H9 (cell line): ENCODE measurements at regions not wholly inside any gene's neighbourhood (a gene's known extent, or its start where the extent isn't known, plus 50 kb on each side); places are given as distances from the start of the nearest gene placed in this dataset.
"Not testable (repeated sequence)": the region's sequence is repeated elsewhere in the genome, so short reads cannot be mapped to it uniquely, and the experiment has no call there.

Experiments used
- DNase-seq: peaks from one replicate; pipeline ENCODE4 v3.0.0-alpha.2; 2017
- H2AFZ ChIP-seq: one replicate; pipeline ENCODE4 v1.6.1; 2013; ENCODE audit warnings: mild to moderate bottlenecking, low read length, control low read depth, moderate library complexity
- H2AK5ac ChIP-seq: 2 replicates; pipeline ENCODE4 v1.6.1; 2013; ENCODE audit warnings: low read length, control low read depth, mixed read lengths; ENCODE audit not compliant: insufficient read length
- H2BK120ac ChIP-seq: one replicate; pipeline ENCODE4 v1.6.1; 2013; ENCODE audit warnings: low read depth, mild to moderate bottlenecking, low read length, control low read depth, inconsistent platforms; ENCODE audit not compliant: poor library complexity, severe bottlenecking
- H2BK12ac ChIP-seq: 2 replicates; pipeline ENCODE4 v1.6.1; 2013; ENCODE audit warnings: low read length, control low read depth, mixed read lengths, low read depth; ENCODE audit not compliant: insufficient read length
- H2BK15ac ChIP-seq: 2 replicates; pipeline ENCODE4 v1.6.1; 2013; ENCODE audit warnings: low read depth, low read length, control low read depth
- H2BK20ac ChIP-seq: one replicate; pipeline ENCODE4 v1.6.1; 2013; ENCODE audit warnings: low read depth, mild to moderate bottlenecking, low read length, control low read depth, inconsistent platforms; ENCODE audit not compliant: poor library complexity, severe bottlenecking
- H2BK5ac ChIP-seq: 2 replicates; pipeline ENCODE4 v1.6.1; 2013; ENCODE audit warnings: low read length, control low read depth, mixed read lengths; ENCODE audit not compliant: insufficient read length
- H3K14ac ChIP-seq: 2 replicates; pipeline ENCODE4 v1.6.1; 2013; ENCODE audit warnings: low read length, control low read depth; ENCODE audit not compliant: insufficient read depth
- H3K18ac ChIP-seq: 2 replicates; pipeline ENCODE4 v1.6.1; 2013; ENCODE audit warnings: low read depth, mild to moderate bottlenecking, mixed read lengths, low read length, control low read depth; ENCODE audit not compliant: insufficient read length
- H3K23ac ChIP-seq: 2 replicates; pipeline ENCODE4 v1.6.1; 2013; ENCODE audit warnings: low read length, control low read depth, mixed read lengths, low read depth; ENCODE audit not compliant: insufficient read length
- H3K23me2 ChIP-seq: 2 replicates; pipeline ENCODE4 v1.6.1; 2013; ENCODE audit warnings: low read depth, mild to moderate bottlenecking, mixed read lengths, low read length, control low read depth; ENCODE audit not compliant: insufficient read length, poor library complexity, severe bottlenecking
- H3K27ac ChIP-seq: 2 replicates; pipeline ENCODE4 v1.5.1; 2013; ENCODE audit warnings: low read length, control low read depth, mixed read lengths, low read depth; ENCODE audit not compliant: insufficient read length
- H3K27me3 ChIP-seq: 2 replicates; pipeline ENCODE4 v1.6.1; 2013; ENCODE audit warnings: low read length, control low read depth, inconsistent platforms; ENCODE audit not compliant: insufficient read depth
- H3K4ac ChIP-seq: 2 replicates; pipeline ENCODE4 v1.6.1; 2013; ENCODE audit warnings: low read depth, mild to moderate bottlenecking, control low read depth, inconsistent platforms, low read length, moderate library complexity
- H3K4me1 ChIP-seq: 2 replicates; pipeline ENCODE4 v1.6.1; 2013; ENCODE audit warnings: low read length, control low read depth, inconsistent platforms; ENCODE audit not compliant: insufficient read depth
- H3K4me2 ChIP-seq: 2 replicates; pipeline ENCODE4 v1.6.1; 2013; ENCODE audit warnings: low read length, control low read depth, mixed read lengths; ENCODE audit not compliant: insufficient read length, insufficient read depth
- H3K56ac ChIP-seq: 2 replicates; pipeline ENCODE4 v1.6.1; 2013; ENCODE audit warnings: low read depth, mild to moderate bottlenecking, mixed read lengths, low read length, control low read depth; ENCODE audit not compliant: insufficient read length
- H3K79me1 ChIP-seq: 2 replicates; pipeline ENCODE4 v1.6.1; 2013; ENCODE audit warnings: low read depth, mild to moderate bottlenecking, moderate library complexity, low read length, control low read depth, inconsistent platforms; ENCODE audit not compliant: insufficient read depth, poor library complexity, severe bottlenecking
- H3K79me2 ChIP-seq: 2 replicates; pipeline ENCODE4 v1.6.1; 2013; ENCODE audit warnings: low read length, control low read depth, inconsistent platforms; ENCODE audit not compliant: insufficient read depth
- H3K9ac ChIP-seq: 2 replicates; pipeline ENCODE4 v1.6.1; 2013; ENCODE audit warnings: low read length, control low read depth, mixed read lengths; ENCODE audit not compliant: insufficient read length; ENCODE audit errors: extremely low read depth
- H3K9me3 ChIP-seq: one replicate; pipeline ENCODE4 v1.6.1; 2013; ENCODE audit warnings: low read depth, low read length, inconsistent platforms; ENCODE audit not compliant: control insufficient read depth
- H3T11ph ChIP-seq: one replicate; pipeline ENCODE4 v1.6.1; 2013; ENCODE audit warnings: mild to moderate bottlenecking, low read length, control low read depth, inconsistent platforms
- H4K20me1 ChIP-seq: one replicate; pipeline ENCODE4 v1.6.1; 2013; ENCODE audit not compliant: control insufficient read depth, insufficient read length, insufficient read depth
- H4K5ac ChIP-seq: 2 replicates; pipeline ENCODE4 v1.6.1; 2013; ENCODE audit warnings: low read depth, mild to moderate bottlenecking, mixed read lengths, low read length, control low read depth; ENCODE audit not compliant: insufficient read length
- H4K8ac ChIP-seq: replicated peaks from 2 replicates; pipeline ENCODE4 v1.6.1; 2013; ENCODE audit warnings: low read length, control low read depth, mixed read lengths, low read depth; ENCODE audit not compliant: insufficient read length
- H4K91ac ChIP-seq: 2 replicates; pipeline ENCODE4 v1.6.1; 2013; ENCODE audit warnings: low read depth, mild to moderate bottlenecking, moderate library complexity, mixed read lengths, low read length, control low read depth; ENCODE audit not compliant: insufficient read length
- H3K27ac Mint-ChIP-seq, 3 experiments: 2 replicates in 2 of 3; 3 replicates in 1 of 3; pipeline ENCODE4 v1.8.0; 2020 to 2021; ENCODE audit warnings: mixed read lengths in 3 of 3, mild to moderate bottlenecking in 1 of 3, moderate library complexity in 1 of 3
- H3K27me3 Mint-ChIP-seq: 2 replicates; pipeline ENCODE4 v1.8.0; 2021; ENCODE audit warnings: low read depth, mild to moderate bottlenecking, moderate library complexity, mixed read lengths
- H3K36me3 Mint-ChIP-seq, 3 experiments: 2 replicates in 2 of 3; 3 replicates in 1 of 3; pipeline ENCODE4 v1.8.0; 2020 to 2021; ENCODE audit warnings: low read depth in 3 of 3, mixed read lengths in 3 of 3; ENCODE audit not compliant: insufficient read depth in 1 of 3
- H3K4me1 Mint-ChIP-seq, 2 experiments: 2 replicates each; pipeline ENCODE4 v1.8.0; 2020; ENCODE audit warnings: mixed read lengths in 2 of 2
- H3K4me3 Mint-ChIP-seq, 2 experiments: 2 replicates in 1 of 2; 3 replicates in 1 of 2; pipeline ENCODE4 v1.8.0; 2020 to 2021; ENCODE audit warnings: mild to moderate bottlenecking in 2 of 2, mixed read lengths in 2 of 2, moderate library complexity in 1 of 2
- H3K9me3 Mint-ChIP-seq, 2 experiments: 2 replicates in 1 of 2; 3 replicates in 1 of 2; pipeline ENCODE4 v1.8.0; 2020; ENCODE audit warnings: mild to moderate bottlenecking in 2 of 2, mixed read lengths in 2 of 2, moderate library complexity in 1 of 2
- CTCF ChIP-seq: fragments of 200-600 bp; sonication (generic); conservative IDR thresholded peaks from 3 replicates; pipeline ENCODE4 v1.8.0; 2021; ENCODE audit warnings: antibody characterized with exemption, mild to moderate bottlenecking
- WGBS: extraction: QIAGEN DNeasy Blood & Tissue Kit; methylation state at CpG from one replicate; pipeline ENCODE4 v1.1.7; 2013; ENCODE audit warnings: missing lambda C conversion rate, low lambda C conversion rate, mixed read lengths; ENCODE audit not compliant: insufficient read length; ENCODE audit errors: extremely low coverage; 5-methylcytosine and 5-hydroxymethylcytosine counted together

- H3K4me1 ChIP-seq: no peaks in the 10 kb centered on the region
- H3K79me1 ChIP-seq: no peaks in the 10 kb centered on the region
- H3K36me3 Mint-ChIP-seq: peaks cover 0 to 5% (median 2%) of the 10 kb centered on the region in 3 experiments; a peak in 2 of 7 replicates
- H3K4me1 Mint-ChIP-seq: no peaks in the 10 kb centered on the region
- H3K79me2 ChIP-seq: no peaks in the 10 kb centered on the region
- H3K4me3 Mint-ChIP-seq: no peak overlapping the region
- H3K9me3 ChIP-seq: no peaks in the 10 kb centered on the region
- H2BK20ac ChIP-seq: no peak overlapping the region
- no peak overlapping the region for H4K5ac ChIP-seq
- no peaks in the 10 kb centered on the region for H4K20me1 ChIP-seq
- no peak overlapping the region for H4K91ac ChIP-seq
- H3K23me2 ChIP-seq: no peaks in the 10 kb centered on the region
- H3K14ac ChIP-seq: no peak overlapping the region
- no peak overlapping the region for H4K8ac ChIP-seq
- no peak overlapping the region for H3K4ac ChIP-seq
- no peak for DNase-seq
- no peak overlapping the region for H3K56ac ChIP-seq
- H3K27me3 Mint-ChIP-seq: no peaks in the 10 kb centered on the region
- no peak overlapping the region for H3K18ac ChIP-seq
- H2BK12ac ChIP-seq: no peak overlapping the region
- H2BK15ac ChIP-seq: no peak overlapping the region
- no peak for TF ChIP-seq CTCF
- no peak overlapping the region for H2BK120ac ChIP-seq
- no peak overlapping the region for H3K4me2 ChIP-seq
- H2BK5ac ChIP-seq: no peak overlapping the region
- H3K9me3 Mint-ChIP-seq: peaks cover 0 to 7% of the 10 kb centered on the region in 2 experiments; a peak in 2 of 5 replicates
- H3K9ac ChIP-seq: no peak overlapping the region
- no peaks in the 10 kb centered on the region for H3K27me3 ChIP-seq
- H2AK5ac ChIP-seq: no peak overlapping the region
- H3K23ac ChIP-seq: no peak overlapping the region
- H3K27ac Mint-ChIP-seq: no peak overlapping the region
- H3T11ph ChIP-seq: no peak overlapping the region
- H3K27ac ChIP-seq: no peak overlapping the region
- no peak overlapping the region for H2AFZ ChIP-seq
Observed at GRCh38 chr13:81078048-81078447, 737.1 kb upstream of the SPRY2 start.

- not testable (repeated sequence) for H3K4ac ChIP-seq, H3K79me1 ChIP-seq, H3K23ac ChIP-seq, H4K8ac ChIP-seq, H4K5ac ChIP-seq, H2BK20ac ChIP-seq, H2AK5ac ChIP-seq, H4K20me1 ChIP-seq, H3K9me3 ChIP-seq, H3K9ac ChIP-seq, H2BK15ac ChIP-seq, H3K4me1 ChIP-seq, H2AFZ ChIP-seq, H3K18ac ChIP-seq, H3K27me3 ChIP-seq, H3K27ac ChIP-seq, H3K23me2 ChIP-seq, H3K14ac ChIP-seq, H3K4me3 Mint-ChIP-seq, H3T11ph ChIP-seq, H3K56ac ChIP-seq, H3K27ac Mint-ChIP-seq, H2BK120ac ChIP-seq, H2BK5ac ChIP-seq, H3K4me1 Mint-ChIP-seq, H3K4me2 ChIP-seq, DNase-seq, H3K79me2 ChIP-seq, H2BK12ac ChIP-seq, H4K91ac ChIP-seq, H3K27me3 Mint-ChIP-seq
- WGBS: no CpG with 5 or more reads among the region's 18 CpGs
- Mint-ChIP-seq H3K9me3 (peaks cover 23 to 25% of the 10 kb centered on the region in 2 experiments), H3K36me3 (peaks cover 9 to 24% (median 13%) of the 10 kb centered on the region in 3 experiments; a peak in 6 of 7 replicates)
Observed at GRCh38 chr13:81069822-81070221, 728.9 kb upstream of the SPRY2 start.
